H1 (cell line): ENCODE measurements at regions not wholly inside any gene's neighbourhood (a gene's known extent, or its start where the extent isn't known, plus 50 kb on each side); places are given as distances from the start of the nearest gene placed in this dataset.

ENCODE experiments used
- CTCF ChIA-PET: fragments of 300-600 bp; sonication (Branson Sonifier 250); formaldehyde crosslinking; loops from one replicate; lab custom pipeline; 2021; ENCODE audit not compliant: partially characterized antibody; lab: Charles Lee
- POLR2A ChIA-PET: fragments of 300-600 bp; sonication (Branson Sonifier 250); formaldehyde crosslinking; loops from one replicate; lab custom pipeline; 2021; ENCODE audit warnings: inconsistent platforms; ENCODE audit not compliant: partially characterized antibody; lab: Charles Lee
- DNase-seq, 2 experiments: peaks; one replicate each; pipeline versions ENCODE4 v3.0.0 to v3.0.0-alpha.2; 2010 to 2022; ENCODE audit warnings: low spot score in 2 of 2, low read depth in 1 of 2, mixed read lengths in 1 of 2
- FAIRE-seq: peaks from 2 replicates; lab custom pipeline; 2011; peaks lifted over from hg19 to GRCh38; lab: Jason Lieb, UNC
- H2AFZ ChIP-seq: 2 replicates; pipeline ENCODE4 v1.8.1; 2012; ENCODE audit warnings: low read length, inconsistent platforms
- H2AK5ac ChIP-seq: 2 replicates; pipeline ENCODE4 v1.6.1; 2013; ENCODE audit warnings: low read depth, low read length
- H2BK120ac ChIP-seq: replicated peaks from 2 replicates; pipeline ENCODE3; 2013; ENCODE audit warnings: low read depth, low read length, inconsistent platforms
- H2BK12ac ChIP-seq: 2 replicates; pipeline ENCODE4 v1.6.1; 2013; ENCODE audit warnings: low read depth, low read length
- H2BK15ac ChIP-seq: 2 replicates; pipeline ENCODE4 v1.6.1; 2013; ENCODE audit warnings: low read length
- H2BK20ac ChIP-seq: 2 replicates; pipeline ENCODE4 v1.6.1; 2013; ENCODE audit warnings: low read length
- H2BK5ac ChIP-seq: 2 replicates; pipeline ENCODE4 v1.6.1; 2013; ENCODE audit warnings: low read depth, low read length
- H3K14ac ChIP-seq: 2 replicates; pipeline ENCODE4 v1.6.1; 2013; ENCODE audit warnings: inconsistent platforms; ENCODE audit not compliant: insufficient read length
- H3K18ac ChIP-seq: 2 replicates; pipeline ENCODE4 v1.6.1; 2013; ENCODE audit warnings: low read length; ENCODE audit errors: extremely low read depth
- H3K23ac ChIP-seq: 2 replicates; pipeline ENCODE4 v1.6.1; 2013; ENCODE audit warnings: inconsistent platforms; ENCODE audit not compliant: insufficient read length
- H3K23me2 ChIP-seq: 2 replicates; pipeline ENCODE4 v1.6.1; 2013; ENCODE audit warnings: low read depth, low read length
- H3K27ac ChIP-seq: 2 replicates; pipeline ENCODE4 v1.6.1; 2011; ENCODE audit warnings: low read depth, low read length, inconsistent platforms
- H3K27me3 ChIP-seq, 4 experiments: replicated peaks in 1 of 4; 1 replicate in 1 of 4; 2 replicates in 3 of 4; pipeline versions ENCODE4 v1.6.1 to v1.8.1; 2011 to 2013; ENCODE audit warnings: low read length in 3 of 4, mild to moderate bottlenecking in 3 of 4, inconsistent platforms in 2 of 4, mixed read lengths in 2 of 4, moderate library complexity in 1 of 4; ENCODE audit not compliant: control insufficient read depth in 3 of 4, insufficient read depth in 3 of 4; ENCODE audit errors: extremely low read depth in 1 of 4
- H3K36me3 ChIP-seq, 4 experiments: 2 replicates each; pipeline versions ENCODE4 v1.6.1 to v1.8.1; 2011 to 2013; ENCODE audit warnings: mild to moderate bottlenecking in 4 of 4, low read length in 3 of 4, moderate library complexity in 2 of 4, control low read depth in 1 of 4, inconsistent platforms in 1 of 4; ENCODE audit not compliant: insufficient read depth in 4 of 4, control insufficient read depth in 2 of 4
- H3K4ac ChIP-seq: replicated peaks from 2 replicates; pipeline ENCODE3; 2013; ENCODE audit warnings: low read length, low read depth, mixed read lengths, inconsistent platforms; ENCODE audit not compliant: insufficient read length
- H3K4me1 ChIP-seq, 4 experiments: replicated peaks in 1 of 4; 1 replicate in 1 of 4; 2 replicates in 3 of 4; pipeline versions ENCODE4 v1.6.1 to v1.8.1; 2011 to 2013; ENCODE audit warnings: low read length in 3 of 4, inconsistent platforms in 2 of 4, mixed read lengths in 1 of 4; ENCODE audit not compliant: insufficient read depth in 4 of 4, control insufficient read depth in 3 of 4
- H3K4me2 ChIP-seq, 2 experiments: 2 replicates each; pipeline versions ENCODE4 v1.6.1 to v1.8.1; 2011 to 2013; ENCODE audit warnings: low read depth in 2 of 2, low read length in 2 of 2, control low read depth in 1 of 2, inconsistent platforms in 1 of 2, mild to moderate bottlenecking in 1 of 2; ENCODE audit not compliant: insufficient read depth in 1 of 2
- H3K4me3 ChIP-seq, 4 experiments: fragments of 200-600, 300-600 bp in 1 of 4; sonication (generic), shearing (Covaris generic), sonication (Bioruptor Twin) in 1 of 4; 2 replicates each; pipeline versions ENCODE4 v1.5.1 to v1.8.1; 2011 to 2016; ENCODE audit warnings: low read length in 4 of 4, low read depth in 3 of 4, control low read depth in 2 of 4, inconsistent platforms in 2 of 4, mild to moderate bottlenecking in 2 of 4, mixed read lengths in 1 of 4, moderate library complexity in 1 of 4; ENCODE audit not compliant: insufficient read depth in 2 of 4; ENCODE audit errors: extremely low read depth in 1 of 4
- H3K56ac ChIP-seq: replicated peaks from 2 replicates; pipeline ENCODE3; 2013; ENCODE audit warnings: low read depth, mild to moderate bottlenecking, mixed read lengths, low read length, inconsistent platforms; ENCODE audit not compliant: insufficient read length
- H3K79me1 ChIP-seq: 2 replicates; pipeline ENCODE4 v1.6.1; 2013; ENCODE audit warnings: low read depth, low read length, control low read depth
- H3K79me2 ChIP-seq, 2 experiments: 2 replicates each; pipeline versions ENCODE4 v1.6.1 to v1.8.1; 2012 to 2013; ENCODE audit warnings: low read length in 2 of 2, mild to moderate bottlenecking in 2 of 2, inconsistent platforms in 1 of 2; ENCODE audit not compliant: insufficient read depth in 2 of 2, control insufficient read depth in 1 of 2
- H3K9ac ChIP-seq, 4 experiments: replicated peaks in 1 of 4; 1 replicate in 1 of 4; 2 replicates in 3 of 4; pipeline versions ENCODE4 v1.6.1 to v1.8.1; 2011 to 2013; ENCODE audit warnings: low read depth in 3 of 4, low read length in 3 of 4, control low read depth in 2 of 4, mild to moderate bottlenecking in 2 of 4, moderate library complexity in 2 of 4, inconsistent platforms in 1 of 4; ENCODE audit errors: extremely low read depth in 1 of 4
- H3K9me3 ChIP-seq, 2 experiments: 2 replicates each; pipeline versions ENCODE4 v1.6.1 to v1.8.1; 2012 to 2013; ENCODE audit warnings: mild to moderate bottlenecking in 2 of 2, moderate library complexity in 2 of 2, control low read depth in 1 of 2, inconsistent platforms in 1 of 2, low read depth in 1 of 2, low read length in 1 of 2, mixed read lengths in 1 of 2; ENCODE audit not compliant: insufficient read depth in 2 of 2
- H4K20me1 ChIP-seq, 2 experiments: replicated peaks in 1 of 2; 2 replicates each; pipeline versions ENCODE3 to v1.8.1; 2011 to 2013; ENCODE audit warnings: inconsistent platforms in 2 of 2, low read length in 2 of 2, mild to moderate bottlenecking in 1 of 2; ENCODE audit not compliant: insufficient read depth in 2 of 2, control insufficient read depth in 1 of 2
- H4K5ac ChIP-seq: 2 replicates; pipeline ENCODE4 v1.6.1; 2013; ENCODE audit warnings: low read length, low read depth, mixed read lengths, inconsistent platforms; ENCODE audit not compliant: insufficient read length
- H4K8ac ChIP-seq: 2 replicates; pipeline ENCODE4 v1.8.0; 2013; ENCODE audit warnings: mild to moderate bottlenecking, moderate library complexity, low read length, inconsistent platforms; ENCODE audit not compliant: insufficient read depth; ENCODE audit errors: extremely low read depth
- H4K91ac ChIP-seq: replicated peaks from 2 replicates; pipeline ENCODE3; 2013; ENCODE audit warnings: low read length, mixed read lengths, inconsistent platforms; ENCODE audit not compliant: insufficient read length
- BRCA1 ChIP-seq: IDR thresholded peaks from 2 replicates; pipeline ENCODE4 v1.6.1; 2012; ENCODE audit warnings: low read depth, low read length, improper control_type of control experiment
- EP300 ChIP-seq, 2 experiments: IDR thresholded peaks; 1 replicate in 1 of 2; 2 replicates in 1 of 2; pipeline ENCODE4 v1.6.1; 2011 to 2012; ENCODE audit warnings: low read depth in 2 of 2, low read length in 2 of 2, mild to moderate bottlenecking in 2 of 2, borderline replicate concordance in 1 of 2, inconsistent platforms in 1 of 2, moderate library complexity in 1 of 2
- FOSL1 ChIP-seq: IDR thresholded peaks from 2 replicates; pipeline ENCODE4 v1.6.1; 2011; ENCODE audit warnings: mild to moderate bottlenecking, low read depth, low read length, moderate library complexity; ENCODE audit not compliant: insufficient read depth
- JUN ChIP-seq: IDR thresholded peaks from 2 replicates; pipeline ENCODE4 v1.6.1; 2011; ENCODE audit warnings: low read depth, mild to moderate bottlenecking, improper control_type of control experiment, low read length
- JUND ChIP-seq: IDR thresholded peaks from 2 replicates; pipeline ENCODE4 v1.6.1; 2011; ENCODE audit warnings: mild to moderate bottlenecking, improper control_type of control experiment, low read length
- NRF1 ChIP-seq: IDR thresholded peaks from 2 replicates; pipeline ENCODE4 v1.6.1; 2011; ENCODE audit warnings: mild to moderate bottlenecking, low read depth, low read length, improper control_type of control experiment
- RBBP5 ChIP-seq: IDR thresholded peaks from 2 replicates; pipeline ENCODE4 v1.7.1; 2012; ENCODE audit warnings: low read depth, mild to moderate bottlenecking, inconsistent platforms, low read length, moderate library complexity, borderline replicate concordance
- RXRA ChIP-seq: IDR thresholded peaks from 2 replicates; pipeline ENCODE4 v1.6.1; 2011; ENCODE audit warnings: low read depth, mild to moderate bottlenecking, low read length, moderate library complexity; ENCODE audit not compliant: insufficient read depth
- SAP30 ChIP-seq: fragments of 300-600 bp; sonication (generic); IDR thresholded peaks from 2 replicates; pipeline ENCODE4 v1.7.1; 2012; ENCODE audit warnings: low read length, moderate library complexity, mild to moderate bottlenecking, inconsistent platforms; ENCODE audit not compliant: insufficient read depth, insufficient replicate concordance
- SIN3A ChIP-seq, 2 experiments: IDR thresholded peaks in 1 of 2; conservative IDR thresholded peaks in 1 of 2; 2 replicates each; pipeline ENCODE4 v1.6.1; 2011 to 2012; ENCODE audit warnings: low read length in 2 of 2, improper control_type of control experiment in 1 of 2, low read depth in 1 of 2, mild to moderate bottlenecking in 1 of 2
- TCF12 ChIP-seq: IDR thresholded peaks from 2 replicates; pipeline ENCODE4 v1.6.1; 2011; ENCODE audit warnings: low read depth, mild to moderate bottlenecking, low read length
- YY1 ChIP-seq: IDR thresholded peaks from 2 replicates; pipeline ENCODE4 v1.6.1; 2011; ENCODE audit warnings: low read depth, mild to moderate bottlenecking, low read length
- WGBS, 2 experiments: shearing (Covaris generic) in 1 of 2; methylation state at CpG; one replicate each; pipeline versions ENCODE4 v1.1.6 to v1.1.7; 2013 to 2015; ENCODE audit warnings: low lambda C conversion rate in 2 of 2, mixed read lengths in 2 of 2, inconsistent platforms in 1 of 2, low coverage in 1 of 2, missing lambda C conversion rate in 1 of 2; ENCODE audit not compliant: insufficient replicate concordance in 2 of 2, insufficient coverage in 1 of 2, insufficient read length in 1 of 2; ENCODE audit errors: extremely low coverage in 1 of 2, missing lambda C conversion rate in 1 of 2; 5-methylcytosine and 5-hydroxymethylcytosine counted together

DNA sequence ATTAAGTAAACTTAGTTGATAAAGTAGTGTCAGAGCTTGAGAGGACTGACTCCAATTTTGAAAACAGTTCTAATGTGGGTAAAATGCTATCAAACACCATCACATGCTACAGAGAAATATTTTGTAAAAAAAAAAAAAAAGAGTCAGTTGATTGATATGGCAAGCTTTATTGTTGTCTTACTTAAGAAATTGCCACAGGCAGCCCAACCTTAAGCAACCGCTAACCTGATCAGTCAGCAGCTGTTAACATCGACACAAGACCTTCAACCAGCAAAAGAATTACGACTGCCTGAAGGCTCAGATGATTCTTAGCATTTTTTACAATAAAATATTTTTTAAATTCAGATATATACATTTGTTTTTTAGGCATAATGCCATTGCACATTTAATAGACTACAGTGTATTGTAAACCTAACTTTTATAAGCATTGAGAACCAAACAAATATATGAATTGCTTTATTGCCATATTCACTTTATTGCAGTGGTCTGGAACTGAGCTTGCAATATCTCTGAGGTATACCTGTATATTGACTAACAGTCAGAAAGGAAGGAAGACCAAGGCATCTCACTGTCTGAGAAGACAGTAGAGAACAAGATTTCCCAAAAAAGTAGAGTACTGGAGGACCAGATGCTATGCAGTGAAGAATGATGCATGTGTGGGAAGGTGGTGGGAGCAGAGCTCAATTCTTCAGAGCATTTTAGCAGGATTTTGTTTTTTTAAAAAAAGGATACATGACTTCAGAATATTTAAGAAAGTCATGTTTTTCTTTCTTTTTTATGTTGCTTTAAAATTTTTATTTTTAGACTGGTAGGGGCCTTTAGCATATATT, 973.8 kb upstream of the GYPC start:
- Histone ChIP-seq H4K91ac (no peak overlapping the region), H2BK12ac (no peak overlapping the region), H3K56ac (no peak overlapping the region), H2AK5ac (no peak overlapping the region), H2BK5ac (no peak overlapping the region), H4K20me1 (no peaks in the 10 kb centered on the region), H3K18ac (no peak overlapping the region), H2BK20ac (no peak overlapping the region), H2AFZ (no peak overlapping the region), H4K5ac (no peak overlapping the region), H3K9ac (no peak overlapping the region), H3K4ac (no peak overlapping the region), H3K27me3 (no peaks in the 10 kb centered on the region), H3K4me3 (no peak overlapping the region), H3K23me2 (no peaks in the 10 kb centered on the region), H3K79me1 (no peaks in the 10 kb centered on the region), H3K4me2 (no peak overlapping the region), H3K23ac (no peak overlapping the region), H3K79me2 (no peaks in the 10 kb centered on the region; a peak in 1 of 4 replicates), H2BK15ac (no peak overlapping the region), H3K36me3 (no peaks in the 10 kb centered on the region; a peak in 1 of 8 replicates), H3K14ac (no peak overlapping the region), H3K9me3 (no peaks in the 10 kb centered on the region), H2BK120ac (no peak overlapping the region), H3K4me1 (no peaks in the 10 kb centered on the region), H4K8ac (no peak overlapping the region), H3K27ac (no peak overlapping the region)
- 96% methylated on average over 3 of the region's 3 CpGs; no CpG with 5 or more reads in 1 of the 2 experiments for WGBS, 2 experiments
- ChIA-PET POLR2A (no interaction called here), CTCF (interaction anchor here (0.6 kb wide), 2 partner anchors 93 to 292 kb away, joined by 3 read pairs; no protein-coding TSS in a partner anchor)
- DNase-seq, result no peak
- no peak for FAIRE-seq
- no peak for TF ChIP-seq EP300 (IDR thresholded peaks at IDR 0.05; ENCODE audit: borderline replicate concordance in 1 of 2, low read depth in 2 of 2, low read length in 2 of 2)
- no peak for TF ChIP-seq JUN
- no peak for TF ChIP-seq JUND
- TF ChIP-seq TCF12, result no peak
- no peak for TF ChIP-seq NRF1
- no peak for TF ChIP-seq RBBP5
- TF ChIP-seq YY1, result no peak
- TF ChIP-seq BRCA1, result no peak
- no peak for TF ChIP-seq FOSL1
- no peak for TF ChIP-seq RXRA
- no peak for TF ChIP-seq SIN3A (conservative IDR thresholded peaks at IDR 0.05 in 1 of 2, IDR thresholded peaks at IDR 0.05 in 1 of 2; ENCODE audit: low read depth in 1 of 2, low read length in 2 of 2)
- no peak for TF ChIP-seq SAP30
